PC-9 (cell line): ENCODE measurements at regions not wholly inside any gene's neighbourhood (a gene's known extent, or its start where the extent isn't known, plus 50 kb on each side); places are given as distances from the start of the nearest gene placed in this dataset.

ENCODE experiments used
- BruUV-seq: library from RNA; stranded (reverse); fragments of 400-500 nt; replicated peaks from 2 replicates; lab custom pipeline; 2021; lab: Mats Ljungman, UMichigan
- CTCF ChIA-PET: fragments of 300-600 bp; sonication (Branson Sonifier 250); formaldehyde crosslinking; loops from one replicate; lab custom pipeline; 2022; ENCODE audit warnings: antibody characterized with exemption; lab: Charles Lee
- POLR2A ChIA-PET: fragments of 300-600 bp; sonication (Branson Sonifier 250); formaldehyde crosslinking; loops from one replicate; lab custom pipeline; 2022; ENCODE audit warnings: antibody characterized with exemption; ENCODE audit not compliant: unreplicated experiment; lab: Charles Lee
- DNase-seq, 2 experiments: peaks; one replicate each; pipeline versions ENCODE4 v3.0.0 to v3.0.0-alpha.2; 2015 to 2022; ENCODE audit warnings: mixed read lengths in 1 of 2
- H2AFZ ChIP-seq: fragments of 200-600 bp; sonication (generic); 2 replicates; pipeline ENCODE4 v1.8.1; 2017; ENCODE audit warnings: antibody characterized with exemption
- H3F3A ChIP-seq: fragments of 200-600 bp; sonication (generic); 2 replicates; pipeline ENCODE4 v1.8.1; 2017; ENCODE audit warnings: antibody characterized with exemption, mild to moderate bottlenecking, low read depth; ENCODE audit not compliant: insufficient read depth
- H3K27ac ChIP-seq: fragments of 200-600 bp; sonication (generic); 2 replicates; pipeline ENCODE4 v1.6.1; 2016; ENCODE audit warnings: mixed run types
- H3K27me3 ChIP-seq: fragments of 200-600 bp; sonication (generic); 2 replicates; pipeline ENCODE4 v1.6.1; 2016; ENCODE audit warnings: low read depth, mixed run types; ENCODE audit not compliant: insufficient read depth
- H3K36me3 ChIP-seq: fragments of 200-600 bp; sonication (generic); 2 replicates; pipeline ENCODE4 v1.6.1; 2016; ENCODE audit warnings: low read depth, mixed run types
- H3K4me1 ChIP-seq: fragments of 200-600 bp; sonication (generic); replicated peaks from 2 replicates; pipeline ENCODE4 v1.6.1; 2016; ENCODE audit warnings: mixed run types; ENCODE audit not compliant: insufficient read depth
- H3K4me2 ChIP-seq: fragments of 200-600 bp; sonication (generic); 2 replicates; pipeline ENCODE4 v1.6.1; 2017; ENCODE audit warnings: mixed run types
- H3K4me3 ChIP-seq: fragments of 200-600 bp; sonication (generic); 2 replicates; pipeline ENCODE4 v1.6.1; 2016; ENCODE audit warnings: mixed run types
- H3K79me2 ChIP-seq: fragments of 200-600 bp; sonication (generic); 2 replicates; pipeline ENCODE4 v1.6.1; 2017; ENCODE audit warnings: low read depth, mixed run types
- H3K9me2 ChIP-seq: fragments of 200-600 bp; sonication (generic); 2 replicates; pipeline ENCODE4 v1.8.1; 2017; ENCODE audit warnings: mild to moderate bottlenecking; ENCODE audit not compliant: insufficient read depth
- H3K9me3 ChIP-seq: fragments of 200-600 bp; sonication (generic); 2 replicates; pipeline ENCODE4 v1.8.1; 2016; ENCODE audit warnings: low read depth; ENCODE audit not compliant: insufficient read depth
- H4K20me1 ChIP-seq: fragments of 200-600 bp; sonication (generic); 2 replicates; pipeline ENCODE4 v1.8.1; 2017; ENCODE audit not compliant: insufficient read depth
- EZH2 ChIP-seq: fragments of 200-600 bp; sonication (generic); IDR thresholded peaks from 2 replicates; pipeline ENCODE4 v1.8.0; 2017; ENCODE audit warnings: antibody characterized with exemption, low read depth
- intact Hi-C: fragments of 100-400 bp; cut with micrococcal nuclease; formaldehyde crosslinking; loops from one replicate; pipeline ENCODE4 v1.10.0; 2022; ENCODE audit not compliant: unreplicated experiment
- TF ChIP-seq, protein P1 (sequence below): fragments of 200-600 bp; sonication (generic); conservative IDR thresholded peaks from 2 replicates; pipeline ENCODE4 v1.6.1; 2017; ENCODE audit warnings: mixed run types, antibody characterized with exemption, mild to moderate bottlenecking, moderate library complexity

DNA sequence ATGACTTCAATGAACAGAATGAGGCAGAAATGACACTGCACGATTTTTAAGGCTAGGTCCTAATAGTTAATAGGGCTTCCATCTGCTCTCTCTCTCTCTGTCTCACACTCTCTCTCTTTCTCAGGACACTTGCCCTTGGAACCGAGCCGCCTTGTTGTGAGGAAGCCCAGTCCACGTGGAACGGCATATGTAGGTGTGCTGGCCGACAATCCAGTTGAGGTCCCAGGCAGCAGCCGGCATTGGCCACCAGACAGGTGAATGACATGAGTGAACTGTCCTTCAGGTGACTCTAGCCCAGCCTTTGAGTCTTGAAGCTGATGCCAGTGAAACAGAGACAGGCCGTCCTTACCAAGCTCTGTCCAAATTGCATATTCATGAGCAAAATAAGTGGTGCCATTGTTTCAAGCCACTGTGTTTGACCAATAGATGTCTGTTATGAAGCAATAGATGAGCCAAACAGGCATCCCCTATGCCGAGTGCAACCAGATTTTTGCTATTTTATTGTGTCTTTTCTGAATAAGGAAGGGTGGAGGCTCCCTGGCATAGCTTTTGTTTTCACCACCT, 217.5 kb upstream of the LHX5 start:
- intact Hi-C loops = no loop called here
- Histone ChIP-seq H3K9me3 (no peaks in the 10 kb centered on the region), H4K20me1 (no peaks in the 10 kb centered on the region; the same call in 1 of the 2 replicates), H3K27me3 (peaks cover 41% of the 10 kb centered on the region), H3K4me3 (no peak overlapping the region), H3K4me1 (no peaks in the 10 kb centered on the region), H2AFZ (no peak overlapping the region), H3K9me2 (no peaks in the 10 kb centered on the region), H3K79me2 (no peaks in the 10 kb centered on the region), H3K4me2 (no peak overlapping the region), H3K36me3 (no peaks in the 10 kb centered on the region), H3F3A (no peaks in the 10 kb centered on the region), H3K27ac (no peak overlapping the region)
- TF ChIP-seq EZH2 = no peak
- TF ChIP-seq, protein P1, sequence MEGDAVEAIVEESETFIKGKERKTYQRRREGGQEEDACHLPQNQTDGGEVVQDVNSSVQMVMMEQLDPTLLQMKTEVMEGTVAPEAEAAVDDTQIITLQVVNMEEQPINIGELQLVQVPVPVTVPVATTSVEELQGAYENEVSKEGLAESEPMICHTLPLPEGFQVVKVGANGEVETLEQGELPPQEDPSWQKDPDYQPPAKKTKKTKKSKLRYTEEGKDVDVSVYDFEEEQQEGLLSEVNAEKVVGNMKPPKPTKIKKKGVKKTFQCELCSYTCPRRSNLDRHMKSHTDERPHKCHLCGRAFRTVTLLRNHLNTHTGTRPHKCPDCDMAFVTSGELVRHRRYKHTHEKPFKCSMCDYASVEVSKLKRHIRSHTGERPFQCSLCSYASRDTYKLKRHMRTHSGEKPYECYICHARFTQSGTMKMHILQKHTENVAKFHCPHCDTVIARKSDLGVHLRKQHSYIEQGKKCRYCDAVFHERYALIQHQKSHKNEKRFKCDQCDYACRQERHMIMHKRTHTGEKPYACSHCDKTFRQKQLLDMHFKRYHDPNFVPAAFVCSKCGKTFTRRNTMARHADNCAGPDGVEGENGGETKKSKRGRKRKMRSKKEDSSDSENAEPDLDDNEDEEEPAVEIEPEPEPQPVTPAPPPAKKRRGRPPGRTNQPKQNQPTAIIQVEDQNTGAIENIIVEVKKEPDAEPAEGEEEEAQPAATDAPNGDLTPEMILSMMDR = no peak
- ChIA-PET POLR2A (no interaction called here), CTCF (no interaction called here)
- no TSS peak for BruUV-seq
- DNase-seq = no peak

DNA sequence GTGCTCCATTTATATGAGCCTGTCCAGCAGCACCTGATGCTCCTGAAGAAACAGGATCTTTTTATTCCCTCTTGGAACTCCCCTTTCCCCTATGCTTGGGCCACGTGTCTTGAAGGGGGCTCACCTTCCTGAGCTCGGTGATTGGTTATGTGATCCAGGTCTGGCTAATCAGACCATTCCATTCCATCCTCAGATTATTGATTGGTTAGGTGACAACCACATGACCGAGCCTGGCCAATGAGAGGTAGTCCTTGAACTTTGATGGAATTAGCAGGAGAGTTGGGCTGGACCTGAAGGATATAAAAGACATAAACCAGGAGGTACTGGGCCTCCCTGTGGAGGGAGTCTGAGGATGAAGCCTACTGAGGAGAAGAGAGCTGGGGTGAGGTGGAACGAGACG, 216.6 kb upstream of the LHX5 start:
- BruUV-seq = no TSS peak
- Histone ChIP-seq H4K20me1 (no peaks in the 10 kb centered on the region; the same call in 1 of the 2 replicates), H3F3A (no peaks in the 10 kb centered on the region), H3K9me3 (no peaks in the 10 kb centered on the region), H2AFZ (no peak overlapping the region), H3K4me1 (no peaks in the 10 kb centered on the region), H3K27me3 (peaks cover 34% of the 10 kb centered on the region), H3K79me2 (no peaks in the 10 kb centered on the region), H3K36me3 (no peaks in the 10 kb centered on the region), H3K4me2 (no peak overlapping the region), H3K9me2 (no peaks in the 10 kb centered on the region), H3K27ac (no peak overlapping the region), H3K4me3 (no peak overlapping the region)
- no peak for TF ChIP-seq EZH2
- TF ChIP-seq, protein P1 = no peak
- no peak for DNase-seq
- intact Hi-C loops = no loop called here
- CTCF ChIA-PET = no interaction called here
- POLR2A ChIA-PET = no interaction called here

DNA sequence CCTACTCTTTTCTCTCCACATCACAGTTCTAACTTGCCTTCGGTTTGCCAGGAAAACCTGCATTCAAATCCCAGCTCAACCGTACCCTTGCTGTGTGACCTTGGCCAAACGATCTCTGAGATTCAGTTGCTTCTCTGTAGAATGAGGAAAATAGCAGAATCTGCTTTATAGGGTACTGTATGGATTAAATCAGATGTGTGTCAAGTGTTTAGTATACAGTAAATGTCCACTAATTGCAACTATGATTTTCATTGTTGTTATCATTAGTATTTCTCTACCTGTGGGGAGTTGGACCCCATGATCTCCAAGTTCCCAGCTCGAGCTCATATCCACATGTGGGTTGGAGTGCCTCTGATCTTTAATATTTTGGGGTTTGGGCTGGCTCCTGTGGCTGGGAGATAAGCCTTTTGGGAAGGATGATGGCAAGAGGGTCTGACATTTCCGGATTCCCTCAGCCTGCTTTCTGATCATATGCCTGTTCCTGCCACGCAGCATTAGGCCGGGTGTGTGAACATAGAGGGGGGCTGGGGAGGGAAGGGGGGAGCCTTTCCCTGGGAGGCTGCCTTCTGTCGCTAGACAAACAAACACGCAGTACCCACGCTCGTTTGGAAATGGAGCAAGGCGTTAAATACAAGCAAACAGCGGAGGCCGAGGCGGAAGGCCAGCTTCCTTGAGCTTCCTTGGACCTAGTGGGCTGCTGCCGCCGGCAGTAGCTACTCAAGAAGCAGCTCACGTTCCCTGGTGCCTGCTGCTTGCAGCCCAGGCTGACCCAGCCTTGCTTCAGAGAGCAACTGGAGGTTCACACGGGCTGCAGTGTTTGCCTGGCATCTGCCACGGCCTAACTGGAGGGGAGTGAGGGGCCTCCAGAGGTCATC, 213.5 kb upstream of the LHX5 start:
- no peaks in the 10 kb centered on the region for H3K9me2 ChIP-seq
- TF ChIP-seq, protein P1 = no peak
- no peak for TF ChIP-seq EZH2
- H3K9me3 ChIP-seq = no peaks in the 10 kb centered on the region
- H3K4me3 ChIP-seq = no peak overlapping the region
- no peaks in the 10 kb centered on the region for H3F3A ChIP-seq
- intact Hi-C loops = no loop called here
- H3K36me3 ChIP-seq = no peaks in the 10 kb centered on the region
- no peaks in the 10 kb centered on the region for H3K79me2 ChIP-seq
- ChIA-PET POLR2A (no interaction called here), CTCF (no interaction called here)
- no peak overlapping the region for H2AFZ ChIP-seq
- DNase-seq = no peak
- H3K4me2 ChIP-seq = no peak overlapping the region
- H3K27ac ChIP-seq = no peak overlapping the region
- no TSS peak for BruUV-seq
- H3K27me3 ChIP-seq = peaks cover 4% of the 10 kb centered on the region; the same call in 1 of the 2 replicates
- no peaks in the 10 kb centered on the region; the same call in 1 of the 2 replicates for H4K20me1 ChIP-seq
- no peaks in the 10 kb centered on the region for H3K4me1 ChIP-seq
